Neural cell (in vitro differentiated cells): ENCODE measurements at regions not wholly inside any gene's neighbourhood (a gene's known extent, or its start where the extent isn't known, plus 50 kb on each side); places are given as distances from the start of the nearest gene placed in this dataset.

ENCODE experiments used
- H2AFZ ChIP-seq: fragments of 200-600, 300-800 bp; sonication (generic), shearing (Covaris generic); 2 replicates; pipeline ENCODE4 v1.6.0; 2014; ENCODE audit warnings: low read depth, mild to moderate bottlenecking, antibody characterized with exemption, low read length, moderate library complexity
- H3F3A ChIP-seq: fragments of 200-600 bp; shearing (Covaris generic); 2 replicates; pipeline ENCODE4 v1.6.1; 2016; ENCODE audit warnings: mild to moderate bottlenecking, moderate library complexity, mixed read lengths, antibody characterized with exemption, low read length; ENCODE audit not compliant: insufficient read depth, poor library complexity, severe bottlenecking
- H3K27ac ChIP-seq: fragments of 200-600, 300-800 bp; sonication (generic), shearing (Covaris generic); 2 replicates; pipeline ENCODE4 v1.5.1; 2014; ENCODE audit warnings: mild to moderate bottlenecking, low read length, moderate library complexity
- H3K27me3 ChIP-seq: fragments of 300-800, 200-600 bp; sonication (generic), shearing (Covaris generic); 2 replicates; pipeline ENCODE4 v1.6.0; 2014; ENCODE audit warnings: mild to moderate bottlenecking, low read depth, low read length, moderate library complexity; ENCODE audit not compliant: insufficient read depth
- H3K36me3 ChIP-seq: fragments of 300-800, 200-600 bp; sonication (generic), shearing (Covaris generic); 2 replicates; pipeline ENCODE4 v1.5.1; 2014; ENCODE audit warnings: mild to moderate bottlenecking, antibody characterized with exemption, low read length, moderate library complexity; ENCODE audit not compliant: insufficient read depth
- H3K4me2 ChIP-seq: fragments of 300-800, 200-600 bp; sonication (generic), shearing (Covaris generic); 2 replicates; pipeline ENCODE4 v1.6.0; 2014; ENCODE audit warnings: mild to moderate bottlenecking, low read length
- H3K4me3 ChIP-seq: fragments of 300-800, 200-600 bp; sonication (generic), shearing (Covaris generic); 2 replicates; pipeline ENCODE4 v1.5.1; 2014; ENCODE audit warnings: mild to moderate bottlenecking, low read length, moderate library complexity
- H3K79me2 ChIP-seq: fragments of 200-600 bp; shearing (Covaris generic); replicated peaks from 2 replicates; pipeline ENCODE4 v1.6.0; 2014; ENCODE audit warnings: mild to moderate bottlenecking, low read length, moderate library complexity; ENCODE audit not compliant: insufficient read depth
- H3K9ac ChIP-seq: fragments of 300-800, 200-600 bp; sonication (generic), shearing (Covaris generic); 2 replicates; pipeline ENCODE4 v1.6.1; 2016; ENCODE audit warnings: mild to moderate bottlenecking, low read length, mixed read lengths
- H3K9me2 ChIP-seq: fragments of 200-600 bp; shearing (Covaris generic); 2 replicates; pipeline ENCODE4 v1.6.1; 2016; ENCODE audit warnings: mild to moderate bottlenecking, low read length, mixed read lengths; ENCODE audit not compliant: insufficient read depth
- H3K9me3 ChIP-seq: fragments of 200-600, 300-800 bp; sonication (generic), shearing (Covaris generic); 2 replicates; pipeline ENCODE4 v1.6.1; 2016; ENCODE audit warnings: mild to moderate bottlenecking, mixed run types, low read length, moderate library complexity, mixed read lengths
- H4K20me1 ChIP-seq: fragments of 200-600 bp; shearing (Covaris generic); 2 replicates; pipeline ENCODE4 v1.6.1; 2016; ENCODE audit warnings: mild to moderate bottlenecking, mixed run types; ENCODE audit not compliant: insufficient read depth
- CTCF ChIP-seq: fragments of 450-650 bp; IDR thresholded peaks from 2 replicates; pipeline ENCODE4 v1.5.1; 2014; ENCODE audit warnings: antibody characterized with exemption, mild to moderate bottlenecking, moderate library complexity; ENCODE audit not compliant: poor library complexity, severe bottlenecking
- EP300 ChIP-seq: fragments of 450-650 bp; conservative IDR thresholded peaks from 2 replicates; pipeline ENCODE4 v1.6.1; 2014; ENCODE audit warnings: antibody characterized with exemption, mild to moderate bottlenecking, moderate library complexity; ENCODE audit not compliant: poor library complexity, severe bottlenecking
- EZH2 ChIP-seq: fragments of 200-600, 300-800 bp; shearing (Covaris generic), sonication (generic); IDR thresholded peaks from 2 replicates; pipeline ENCODE4 v1.6.1; 2014; ENCODE audit warnings: antibody characterized with exemption, low read length, borderline replicate concordance, mild to moderate bottlenecking; ENCODE audit not compliant: insufficient read depth, poor library complexity, severe bottlenecking
- MXI1 ChIP-seq: fragments of 450-650 bp; conservative IDR thresholded peaks from 2 replicates; pipeline ENCODE4 v1.6.1; 2014; ENCODE audit warnings: antibody characterized with exemption, mild to moderate bottlenecking; ENCODE audit not compliant: poor library complexity, severe bottlenecking
- POLR2AphosphoS5 ChIP-seq: IDR thresholded peaks from 2 replicates; pipeline ENCODE4 v1.6.1; 2012
- RAD21 ChIP-seq: fragments of 450-650 bp; conservative IDR thresholded peaks from 2 replicates; pipeline ENCODE4 v1.6.1; 2014; ENCODE audit warnings: antibody characterized with exemption, mild to moderate bottlenecking, moderate library complexity
- REST ChIP-seq: IDR thresholded peaks from 2 replicates; pipeline ENCODE4 v1.6.1; 2012; ENCODE audit warnings: borderline replicate concordance
- SMC3 ChIP-seq: fragments of 450-650 bp; conservative IDR thresholded peaks from 2 replicates; pipeline ENCODE4 v1.6.1; 2014; ENCODE audit warnings: antibody characterized with exemption, mild to moderate bottlenecking, moderate library complexity; ENCODE audit not compliant: poor library complexity
- TAF1 ChIP-seq: IDR thresholded peaks from 2 replicates; pipeline ENCODE4 v1.6.1; 2012; ENCODE audit warnings: low read depth

GRCh38 chr3:117447419-117447818, 737.8 kb downstream of the TUSC7 start:
- H3K9me2 ChIP-seq: no peaks in the 10 kb centered on the region
- no peaks in the 10 kb centered on the region for H3F3A ChIP-seq

GRCh38 chr3:117450026-117450425, 740.4 kb downstream of the TUSC7 start:
- H3K27me3 ChIP-seq: no peaks in the 10 kb centered on the region
- no peaks in the 10 kb centered on the region for H4K20me1 ChIP-seq
- no peaks in the 10 kb centered on the region for H3K79me2 ChIP-seq
- H3K4me3 ChIP-seq: no peak overlapping the region
- H3K9me2 ChIP-seq: no peaks in the 10 kb centered on the region
- H3K4me2 ChIP-seq: no peak overlapping the region
- H3K36me3 ChIP-seq: no peaks in the 10 kb centered on the region
- no peaks in the 10 kb centered on the region for H3F3A ChIP-seq
- H3K9me3 ChIP-seq: no peaks in the 10 kb centered on the region
- no peak overlapping the region for H3K9ac ChIP-seq
- no peak overlapping the region for H3K27ac ChIP-seq
- H2AFZ ChIP-seq: no peak overlapping the region
- TF ChIP-seq TAF1 (no peak), CTCF (no peak), EZH2 (no peak), REST (no peak), SMC3 (no peak), EP300 (no peak), POLR2AphosphoS5 (no peak), MXI1 (no peak)

More at GRCh38 chr3:117447419-117447818, 737.8 kb downstream of the TUSC7 start:
- Histone ChIP-seq H3K79me2 (no peaks in the 10 kb centered on the region), H3K9me3 (no peaks in the 10 kb centered on the region), H3K4me3 (no peak overlapping the region), H3K27ac (no peak overlapping the region), H4K20me1 (no peaks in the 10 kb centered on the region), H3K4me2 (no peak overlapping the region), H2AFZ (no peak overlapping the region), H3K27me3 (no peaks in the 10 kb centered on the region), H3K36me3 (no peaks in the 10 kb centered on the region), H3K9ac (no peak overlapping the region)
- TF ChIP-seq EZH2 (no peak), SMC3 (no peak), EP300 (no peak)

GRCh38 chr3:117454254-117454653, 744.7 kb downstream of the TUSC7 start:
- Histone ChIP-seq H3K27me3 (no peaks in the 10 kb centered on the region), H3K4me2 (no peak overlapping the region), H3K36me3 (no peaks in the 10 kb centered on the region), H3K9me3 (no peaks in the 10 kb centered on the region), H3K4me3 (no peak overlapping the region), H3K9ac (no peak overlapping the region), H3K79me2 (no peaks in the 10 kb centered on the region), H3K9me2 (no peaks in the 10 kb centered on the region), H4K20me1 (no peaks in the 10 kb centered on the region), H2AFZ (no peak overlapping the region), H3K27ac (no peak overlapping the region), H3F3A (no peaks in the 10 kb centered on the region)
- no peak for TF ChIP-seq TAF1
- no peak for TF ChIP-seq EZH2
- no peak for TF ChIP-seq SMC3
- no peak for TF ChIP-seq CTCF
- no peak for TF ChIP-seq POLR2AphosphoS5
- no peak for TF ChIP-seq EP300
- no peak for TF ChIP-seq REST
- TF ChIP-seq MXI1: no peak
- no peak for TF ChIP-seq RAD21
